OCI-LY7 (cell line): ENCODE measurements at regions not wholly inside any gene's neighbourhood (a gene's known extent, or its start where the extent isn't known, plus 50 kb on each side); places are given as distances from the start of the nearest gene placed in this dataset.

Experiments
- CTCF ChIP-seq: fragments of 200-600 bp; sonication (generic); conservative IDR thresholded peaks from 2 replicates; pipeline ENCODE4 v1.5.1; 2014; ENCODE audit warnings: mild to moderate bottlenecking, antibody characterized with exemption, low read length, moderate library complexity, mixed read lengths
- EZH2phosphoT487 ChIP-seq: fragments of 200-600 bp; sonication (generic); IDR thresholded peaks from 2 replicates; pipeline ENCODE4 v1.6.1; 2018; ENCODE audit warnings: low read depth, borderline replicate concordance, mild to moderate bottlenecking, mixed run types, antibody characterized with exemption, low read length, moderate library complexity, mixed read lengths

- TF ChIP-seq CTCF (no peak), EZH2phosphoT487 (no peak)
Measured at GRCh38 chr1:97013941-97014340, 292.4 kb downstream of the PTBP2 start.
